CD4-positive, alpha-beta T cell treated with Interleukin-4 for 4 hours (primary cell): ENCODE measurements at regions not wholly inside any gene's neighbourhood (a gene's known extent, or its start where the extent isn't known, plus 50 kb on each side); places are given as distances from the start of the nearest gene placed in this dataset.

Experiments
- DNase-seq: peaks from one replicate; pipeline ENCODE4 v3.0.0-alpha.2; 2020

GRCh38 chr6:88220493-88220892, 54.3 kb upstream of the CNR1 start:
- DNase-seq: no peak

- no peak for DNase-seq
Observed at GRCh38 chr6:88216182-88216581, 50.0 kb upstream of the CNR1 start.
